ENCODE measurements at regions not wholly inside any gene's neighbourhood (a gene's known extent, or its start where the extent isn't known, plus 50 kb on each side); places are given as distances from the start of the nearest gene placed in this dataset.
"Not testable (repeated sequence)": the region's sequence is repeated elsewhere in the genome, so short reads cannot be mapped to it uniquely, and the experiment has no call there.

DNA sequence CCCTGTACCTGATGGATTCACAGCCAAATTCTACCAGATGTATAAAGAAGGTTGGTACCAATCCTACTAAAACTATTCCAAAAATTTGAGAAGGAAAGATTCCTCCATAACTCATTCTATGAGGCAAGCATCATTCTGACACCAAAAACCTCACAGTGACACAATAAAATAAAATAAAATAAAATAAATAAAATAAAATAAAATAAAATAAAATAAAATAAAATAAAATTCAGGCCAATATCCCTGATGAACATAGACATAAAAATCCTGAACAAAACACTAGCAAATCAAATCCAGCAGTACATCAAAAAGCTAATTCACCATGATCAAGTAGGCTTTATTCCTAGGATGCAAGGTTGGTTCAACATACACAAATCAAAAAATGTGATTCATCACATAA lies 108.1 kb downstream of the PROX1 start:
- H3K27ac ChIP-seq, H3K9me3 ChIP-seq, H3K27me3 ChIP-seq: not testable (repeated sequence)

GRCh38 chr1:214101246-214101645 lies 113.5 kb downstream of the PROX1 start:
- Histone ChIP-seq H3K4me3 (no peak overlapping the region), H3K27ac (no peak overlapping the region), H3K36me3 (no peaks in the 10 kb centered on the region), H3K9me3 (peaks cover 0 to 9% (median 0%) of the 10 kb centered on the region in 4 donors), H3K27me3 (no peaks in the 10 kb centered on the region), H3K4me1 (no peaks in the 10 kb centered on the region)
- TF ChIP-seq EP300 (IDR thresholded peaks at IDR 0.05) (no peak), CTCF (IDR thresholded peaks at IDR 0.05) (no peak)
- 63% methylated on average over 2 of the region's 2 CpGs for WGBS, 2 donors
- no peak for DNase-seq (ENCODE audit: low spot score in 2 of 2)

More for the DNA sequence above, 108.1 kb downstream of the PROX1 start:
- not testable (repeated sequence) for DNase-seq (ENCODE audit: low spot score in 2 of 2); H3K4me3 ChIP-seq; H3K36me3 ChIP-seq; H3K4me1 ChIP-seq

- H3K4me3 ChIP-seq, result no peak overlapping the region
- H3K36me3 ChIP-seq, result no peaks in the 10 kb centered on the region
- 92 to 94% methylated on average over 3 of the region's 3 CpGs for WGBS, 2 donors
- H3K4me1 ChIP-seq, result no peaks in the 10 kb centered on the region
- no peaks in the 10 kb centered on the region for H3K27me3 ChIP-seq
- H3K27ac ChIP-seq, result no peak overlapping the region
- TF ChIP-seq EP300 (IDR thresholded peaks at IDR 0.05), result no peak
- TF ChIP-seq POLR2A (IDR thresholded peaks at IDR 0.05), result no peak
- TF ChIP-seq CTCF (IDR thresholded peaks at IDR 0.05), result no peak
- H3K9me3 ChIP-seq, result peaks cover 0 to 9% (median 0%) of the 10 kb centered on the region in 4 donors
- no peak for DNase-seq (ENCODE audit: low spot score in 2 of 2)
Observed at GRCh38 chr1:214101828-214102227, 114.1 kb downstream of the PROX1 start.

- Histone ChIP-seq H3K27ac (no peak overlapping the region), H3K4me3 (no peak overlapping the region), H3K36me3 (no peaks in the 10 kb centered on the region), H3K4me1 (peaks cover 0 to 9% (median 0%) of the 10 kb centered on the region in 4 donors), H3K27me3 (no peaks in the 10 kb centered on the region), H3K9me3 (peaks cover 0 to 9% (median 0%) of the 10 kb centered on the region in 4 donors)
- DNase-seq (ENCODE audit: low spot score in 2 of 2), result no peak
- 44 to 45% methylated on average over 2 of the region's 2 CpGs for WGBS, 2 donors
- TF ChIP-seq EP300 (IDR thresholded peaks at IDR 0.05) (no peak), CTCF (IDR thresholded peaks at IDR 0.05) (no peak), POLR2A (IDR thresholded peaks at IDR 0.05) (no peak)
Observed at GRCh38 chr1:214102907-214103306, 115.1 kb downstream of the PROX1 start.

- no peaks in the 10 kb centered on the region for H3K27me3 ChIP-seq
- no peak for DNase-seq (ENCODE audit: low spot score in 2 of 2)
- TF ChIP-seq CTCF (IDR thresholded peaks at IDR 0.05) (no peak), POLR2A (IDR thresholded peaks at IDR 0.05) (no peak), EP300 (IDR thresholded peaks at IDR 0.05) (no peak)
- no peak overlapping the region for H3K27ac ChIP-seq
- 93 to 100% methylated on average over 2 of the region's 2 CpGs for WGBS, 2 donors
- H3K9me3 ChIP-seq, result peaks cover 0 to 9% (median 0%) of the 10 kb centered on the region in 4 donors
- no peak overlapping the region for H3K4me3 ChIP-seq
- H3K4me1 ChIP-seq, result peaks cover 0 to 9% (median 0%) of the 10 kb centered on the region in 4 donors
- H3K36me3 ChIP-seq, result no peaks in the 10 kb centered on the region
Observed at GRCh38 chr1:214103778-214104177, 116.0 kb downstream of the PROX1 start.

GRCh38 chr1:214106375-214106774 lies 118.6 kb downstream of the PROX1 start:
- Histone ChIP-seq H3K27ac (no peak overlapping the region), H3K9me3 (peaks cover 0 to 9% (median 0%) of the 10 kb centered on the region in 4 donors), H3K27me3 (no peaks in the 10 kb centered on the region), H3K4me1 (peaks cover 0 to 9% (median 0%) of the 10 kb centered on the region in 4 donors), H3K36me3 (no peaks in the 10 kb centered on the region), H3K4me3 (no peak overlapping the region)
- DNase-seq (ENCODE audit: low spot score in 2 of 2), result no peak
- TF ChIP-seq EP300 (IDR thresholded peaks at IDR 0.05) (no peak), CTCF (IDR thresholded peaks at IDR 0.05) (no peak)
- 78 to 85% methylated on average over 9 of the region's 9 CpGs for WGBS, 2 donors

Data from tibial nerve (tissue), 4 donors.